NCI-H345 treated with DMSO at 0.1 percent for 48 hours (cell line): ENCODE measurements at regions not wholly inside any gene's neighbourhood (a gene's known extent, or its start where the extent isn't known, plus 50 kb on each side); places are given as distances from the start of the nearest gene placed in this dataset.
"Not testable (repeated sequence)": the region's sequence is repeated elsewhere in the genome, so short reads cannot be mapped to it uniquely, and the experiment has no call there.

Experiments used
- DNase-seq: peaks from one replicate; lab custom pipeline; 2025; ENCODE audit not compliant: unreplicated experiment; lab: John Stamatoyannopoulos, UW

DNA sequence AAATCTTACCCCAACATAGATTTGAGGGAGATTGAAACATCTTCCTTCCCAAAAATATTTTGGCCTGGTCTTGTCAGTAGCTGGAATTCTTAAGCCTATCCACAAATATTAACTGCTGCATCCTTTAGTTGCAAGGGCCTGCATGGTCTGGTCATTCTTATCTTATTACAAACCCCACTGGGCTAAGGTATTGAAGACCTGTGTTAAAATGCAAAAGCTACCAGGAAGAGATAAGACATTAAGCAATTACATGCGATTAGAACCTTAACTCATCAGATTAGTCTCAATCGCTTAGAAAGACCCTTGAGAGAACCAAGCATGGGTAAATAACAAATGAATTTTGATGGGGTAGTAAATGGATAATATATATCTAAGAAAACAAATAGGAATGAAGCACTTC lies 426.6 kb downstream of the FRK start:
- DNase-seq = no peak

DNA sequence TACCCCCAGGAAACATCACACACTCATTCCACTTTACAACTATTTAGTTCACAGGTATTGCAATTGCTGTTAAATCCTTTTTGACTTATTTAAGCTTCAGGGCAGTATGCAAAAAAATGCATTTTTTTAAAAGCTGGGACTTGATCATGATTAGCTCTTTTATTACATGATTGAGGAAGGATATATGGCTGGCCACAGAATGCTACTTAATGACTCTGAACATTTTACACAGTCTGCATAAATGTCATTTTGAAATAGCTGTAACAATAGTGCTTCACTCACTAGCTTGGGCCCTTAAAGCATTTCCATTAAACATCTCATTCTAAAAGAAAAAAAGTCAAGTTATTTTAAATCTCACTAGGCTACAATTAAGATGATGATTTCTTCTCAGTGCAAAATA lies 429.7 kb downstream of the FRK start:
- no peak for DNase-seq

DNA sequence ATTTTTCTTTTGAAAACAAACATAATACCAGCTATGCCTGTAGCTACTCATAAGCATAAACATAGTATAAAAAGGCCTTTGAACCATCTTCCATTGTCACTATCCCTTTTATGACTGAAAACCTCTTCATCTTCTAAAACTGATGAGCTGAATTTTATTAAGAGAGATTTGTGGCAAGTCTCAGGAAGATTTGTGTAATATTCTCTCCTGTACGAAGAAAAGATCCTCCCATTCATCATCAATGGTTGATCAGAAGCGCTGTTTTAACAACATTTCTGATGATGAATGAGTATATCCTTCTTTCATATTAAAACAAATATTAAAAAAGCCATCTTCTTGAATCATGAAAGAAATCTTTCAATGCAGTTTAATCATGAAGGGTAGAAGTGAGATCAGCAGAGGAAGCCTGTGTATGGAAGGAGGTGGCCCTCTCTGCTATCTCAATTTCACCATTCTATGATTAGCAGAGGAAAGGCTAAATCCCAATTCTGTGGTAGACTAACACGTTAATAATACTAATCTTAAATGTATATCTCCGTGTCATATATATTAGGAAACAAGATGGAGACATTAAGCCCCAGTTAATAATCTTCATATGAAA lies 430.2 kb downstream of the FRK start:
- no peak for DNase-seq

DNA sequence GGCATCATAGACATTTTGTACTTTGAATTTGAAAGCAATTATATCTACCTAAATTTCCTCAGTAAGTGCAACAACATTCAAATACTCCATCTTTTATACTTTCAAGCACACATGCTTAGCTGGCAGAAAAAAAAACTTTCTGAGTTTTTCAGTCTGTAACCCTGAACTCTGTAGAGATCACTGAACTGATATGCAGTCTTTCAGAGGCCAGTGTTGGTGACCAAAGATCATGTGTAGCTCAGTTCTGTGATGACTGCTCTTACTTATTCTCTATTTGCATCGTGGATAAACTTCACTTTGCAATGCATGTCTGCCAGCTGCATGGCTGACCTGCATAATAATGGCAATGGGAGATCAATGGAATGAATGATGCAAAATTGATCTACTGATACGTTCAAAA lies 431.3 kb downstream of the FRK start:
- no peak for DNase-seq

DNA sequence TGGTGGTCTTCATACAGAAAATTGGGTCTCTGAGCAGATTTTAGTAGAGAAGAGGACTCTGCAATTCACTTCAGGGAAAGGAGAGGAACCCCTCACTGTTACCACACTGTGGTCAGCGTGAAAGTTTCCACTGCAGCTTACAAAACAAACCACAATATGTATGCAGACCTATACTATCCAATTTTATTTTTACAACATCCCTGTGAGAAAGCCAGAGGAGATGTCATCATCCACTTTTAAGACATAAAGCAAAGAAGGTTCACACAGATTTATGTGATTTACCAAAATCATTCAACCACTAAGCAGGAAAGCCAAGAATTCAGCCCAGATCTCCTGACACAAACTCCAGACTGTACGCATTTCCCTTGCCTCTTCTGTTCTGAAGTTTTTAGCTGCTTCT lies 442.4 kb downstream of the FRK start:
- DNase-seq = no peak

DNA sequence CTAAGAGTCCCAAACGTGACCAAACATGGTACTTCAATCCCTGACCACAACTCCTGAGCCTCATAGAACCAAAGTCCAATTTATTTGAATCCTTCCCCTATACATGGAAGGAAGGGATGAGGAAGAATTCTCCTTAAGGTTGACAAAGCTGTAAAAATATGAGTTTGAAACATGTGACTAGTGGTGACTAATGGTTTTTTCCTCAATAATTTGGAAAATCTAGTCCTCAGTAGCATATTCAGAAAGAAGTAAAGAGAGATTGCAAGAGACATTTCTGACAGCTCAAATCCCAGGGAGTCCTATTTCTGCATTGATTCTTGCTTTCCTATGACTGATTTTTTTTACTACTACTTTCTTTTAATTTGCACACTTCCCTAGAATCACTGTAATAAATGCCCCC lies 443.7 kb downstream of the FRK start:
- DNase-seq = no peak

DNA sequence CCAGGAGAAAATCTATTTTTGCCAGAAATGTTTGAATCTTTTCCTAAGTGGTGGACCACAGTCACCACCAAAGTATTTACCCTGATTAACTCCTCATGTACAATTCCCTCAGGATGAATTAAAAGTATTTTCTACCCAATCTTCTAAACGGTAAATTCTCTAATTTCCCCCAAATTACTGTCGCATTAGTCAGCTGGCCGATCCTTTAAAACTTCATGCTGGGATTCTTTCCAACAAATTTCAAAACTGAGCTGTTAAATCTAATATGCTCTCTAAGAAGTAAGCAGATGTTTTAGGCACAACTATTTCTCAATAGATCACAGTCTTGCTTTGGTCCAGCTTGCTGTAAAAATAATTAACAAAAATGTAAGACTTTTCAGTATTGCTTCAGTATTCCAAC lies 447.2 kb downstream of the FRK start:
- no peak for DNase-seq

DNA sequence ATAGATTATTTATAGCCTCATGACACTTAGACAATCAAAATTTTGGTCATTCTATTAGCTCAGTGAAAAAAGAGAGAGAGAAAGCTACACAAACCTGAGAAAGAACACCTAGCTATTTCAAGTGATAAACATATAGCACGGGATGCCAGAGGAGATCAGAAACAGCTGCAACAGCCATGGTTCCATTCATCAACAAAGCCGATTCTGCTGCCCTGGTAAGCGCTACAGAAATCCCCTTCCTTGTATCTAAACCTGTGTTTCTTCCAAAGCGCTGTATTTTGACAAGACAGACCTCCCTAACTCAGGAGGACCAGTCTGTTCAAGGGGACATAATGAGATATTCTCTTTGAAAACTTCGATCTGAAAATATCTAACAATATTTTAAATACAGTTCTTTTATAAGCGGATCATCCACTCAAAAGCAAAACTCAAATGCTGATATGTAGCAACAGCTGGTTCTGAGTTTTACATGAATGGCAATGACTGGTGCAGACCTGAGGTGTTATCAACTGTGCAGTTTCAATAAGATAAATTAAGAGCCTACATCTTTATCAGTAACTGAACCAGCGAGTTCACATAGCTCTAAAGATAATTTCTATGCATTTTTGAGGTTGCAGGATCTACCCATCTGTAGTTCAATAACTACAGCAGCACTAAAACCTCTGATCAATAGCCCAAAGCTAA lies 447.8 kb downstream of the FRK start:
- DNase-seq = no peak

GRCh38 chr6:115612216-115612615 lies 448.5 kb downstream of the FRK start:
- DNase-seq = no peak

DNA sequence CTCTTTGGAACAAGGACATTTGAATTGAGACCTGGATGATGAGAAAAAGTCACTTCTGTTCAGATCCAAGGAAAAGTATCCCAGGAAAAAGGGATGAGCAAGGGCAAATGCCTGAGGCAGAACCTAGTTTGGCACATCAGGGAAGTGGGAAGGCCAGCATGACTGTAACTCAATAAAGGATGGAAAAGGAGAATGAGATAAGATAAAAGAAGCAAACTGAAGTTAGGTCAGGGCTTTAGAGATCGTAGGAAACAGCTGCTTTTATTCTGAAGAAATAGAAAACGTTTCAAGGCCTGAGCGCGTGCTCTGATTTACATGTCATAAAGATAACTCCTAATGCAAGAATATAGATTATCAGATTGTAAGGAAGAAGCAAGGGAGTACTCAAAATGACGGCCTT lies 450.0 kb downstream of the FRK start:
- no peak for DNase-seq

GRCh38 chr6:115609111-115609510 lies 451.6 kb downstream of the FRK start:
- no peak for DNase-seq

DNA sequence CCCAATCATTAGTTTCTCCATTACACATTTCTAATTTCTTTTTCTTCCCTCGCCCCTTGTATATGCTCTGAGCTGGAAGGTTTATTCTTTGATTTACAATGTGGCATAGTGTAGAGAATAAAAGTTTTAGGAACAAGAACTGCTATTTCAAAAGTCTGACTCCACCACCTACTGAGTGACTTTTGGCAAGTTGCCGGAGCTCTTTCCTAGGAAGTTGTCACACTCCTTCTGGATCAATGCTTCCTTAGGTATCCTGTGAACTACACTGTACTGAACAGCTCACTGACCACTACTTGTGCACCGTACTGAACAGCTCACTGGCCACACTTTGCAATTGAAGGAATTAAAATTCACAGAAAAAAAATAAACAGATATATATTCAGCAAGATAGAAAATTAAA lies 458.2 kb downstream of the FRK start:
- DNase-seq = no peak

DNA sequence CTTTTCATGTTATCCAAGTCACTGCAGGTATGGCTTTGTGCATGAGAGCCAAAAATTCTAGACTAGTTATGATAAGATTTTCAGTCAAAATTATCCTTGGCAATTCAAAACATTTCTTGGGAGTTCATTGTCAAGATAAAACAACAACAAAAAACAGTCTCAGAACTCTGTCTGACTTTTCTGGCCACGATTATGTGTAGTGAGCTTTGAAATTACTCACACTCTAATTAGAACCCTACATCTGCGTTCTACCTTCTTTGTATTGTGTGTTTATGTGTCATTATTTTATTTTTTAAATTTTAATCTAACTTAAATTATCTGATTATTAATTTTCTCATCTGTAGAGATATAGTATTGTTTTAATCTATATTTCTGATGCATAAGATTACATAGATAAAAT lies 459.2 kb downstream of the FRK start:
- no peak for DNase-seq

DNA sequence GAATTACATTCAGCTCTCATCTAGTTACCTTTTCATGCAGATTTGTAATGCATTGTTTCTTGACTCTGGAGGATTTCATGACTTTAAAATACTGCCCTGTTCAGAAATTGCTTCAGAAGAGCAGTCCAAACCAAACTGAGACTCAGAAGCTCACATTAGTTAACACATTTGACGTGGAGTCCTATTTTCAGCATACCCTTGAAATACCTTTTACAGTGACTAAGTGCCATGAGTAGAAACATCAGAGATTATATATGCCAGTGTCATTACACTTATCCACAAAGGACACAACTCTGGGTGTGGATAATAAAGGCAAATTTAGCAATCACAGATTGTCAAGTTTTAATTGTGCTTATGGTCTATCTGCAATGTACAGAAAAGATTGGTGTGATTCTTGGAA lies 459.6 kb downstream of the FRK start:
- DNase-seq = no peak

- no peak for DNase-seq
Measured at GRCh38 chr6:115594891-115595290, 465.8 kb downstream of the FRK start.

GRCh38 chr6:115592025-115592424 lies 468.7 kb downstream of the FRK start:
- no peak for DNase-seq

GRCh38 chr6:115589072-115589471 lies 471.6 kb downstream of the FRK start:
- not testable (repeated sequence) for DNase-seq

GRCh38 chr6:115583290-115583689 lies 477.4 kb downstream of the FRK start:
- no peak for DNase-seq

GRCh38 chr6:115582386-115582785 lies 478.3 kb downstream of the FRK start:
- no peak for DNase-seq

DNA sequence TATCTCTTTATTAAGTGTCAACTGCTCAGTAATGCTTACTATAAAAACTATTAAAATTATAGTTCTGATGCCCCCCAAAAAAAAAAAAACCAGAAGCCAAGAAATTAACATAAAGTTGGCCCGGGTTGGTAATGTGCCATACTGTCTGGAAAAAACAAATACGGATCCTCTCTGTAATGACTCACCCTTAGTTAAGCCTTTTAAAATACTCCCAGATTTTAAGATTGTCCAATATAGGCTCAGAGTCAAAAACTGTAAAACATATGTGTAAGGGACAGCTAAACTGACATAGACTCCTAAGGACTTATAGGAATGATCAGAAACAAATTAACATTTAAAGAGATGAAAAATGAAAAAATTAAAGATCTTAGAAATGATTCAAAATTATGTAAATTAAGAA lies 481.1 kb downstream of the FRK start:
- not testable (repeated sequence) for DNase-seq

GRCh38 chr6:115577270-115577669 lies 483.4 kb downstream of the FRK start:
- DNase-seq = no peak

DNA sequence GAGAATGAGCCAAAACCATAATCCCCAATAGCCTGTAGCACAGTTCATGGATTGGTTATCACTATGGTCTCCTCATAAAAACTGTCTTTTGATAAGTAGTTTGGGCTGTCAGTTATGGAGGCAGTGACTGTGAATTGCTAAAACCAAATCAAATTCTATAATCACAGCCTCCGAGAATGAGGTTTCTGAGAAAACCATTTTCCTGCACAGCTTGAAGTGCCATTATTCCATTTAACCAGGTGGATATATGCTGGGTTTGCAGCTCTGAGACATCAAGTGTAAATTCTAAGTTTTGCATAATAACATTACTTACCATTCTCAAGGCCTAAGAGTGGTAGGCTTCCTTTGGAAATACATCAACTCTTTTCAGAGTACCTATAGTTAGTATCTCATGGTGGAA lies 485.4 kb downstream of the FRK start:
- DNase-seq = no peak

- no peak for DNase-seq
Measured at GRCh38 chr6:115573861-115574260, 486.8 kb downstream of the FRK start.
